Kidney (tissue), 13 donors: ENCODE measurements at regions not wholly inside any gene's neighbourhood (a gene's known extent, or its start where the extent isn't known, plus 50 kb on each side); places are given as distances from the start of the nearest gene placed in this dataset.

Experiments used
- DNase-seq, 5 donors: peaks; one replicate each; pipeline ENCODE4 v3.0.0-alpha.2; 2013 to 2020
- FAIRE-seq: peaks from 2 replicates; lab custom pipeline; 2012; peaks lifted over from hg19 to GRCh38; lab: Jason Lieb, UNC
- H3K27ac ChIP-seq, 2 donors: one replicate each; pipeline ENCODE4 v1.7.0; 2013; ENCODE audit warnings: low read depth in 2 of 2, low read length in 2 of 2, inconsistent platforms in 1 of 2
- H3K27me3 ChIP-seq: one replicate; pipeline ENCODE4 v1.7.1; 2013; ENCODE audit warnings: low read length, inconsistent platforms; ENCODE audit not compliant: control insufficient read depth, insufficient read depth
- H3K36me3 ChIP-seq, 3 donors: one replicate each; pipeline versions ENCODE4 v1.7.0 to v1.7.1; 2013; ENCODE audit warnings: low read length in 3 of 3, control low read depth in 1 of 3, inconsistent platforms in 1 of 3; ENCODE audit not compliant: insufficient read depth in 3 of 3, control insufficient read depth in 2 of 3
- H3K4me1 ChIP-seq, 3 donors: one replicate each; pipeline versions ENCODE4 v1.7.0 to v1.7.1; 2013; ENCODE audit warnings: low read length in 3 of 3, inconsistent platforms in 1 of 3, low read depth in 1 of 3; ENCODE audit not compliant: control insufficient read depth in 2 of 3, insufficient read depth in 2 of 3
- H3K4me3 ChIP-seq, 3 donors: one replicate each; pipeline versions ENCODE4 v1.7.0 to v1.8.1; 2013; ENCODE audit warnings: low read length in 3 of 3, control low read depth in 1 of 3, inconsistent platforms in 1 of 3
- H3K9ac ChIP-seq, 3 donors: one replicate each; pipeline versions ENCODE4 v1.7.0 to v1.7.1; 2013; ENCODE audit warnings: low read length in 3 of 3, control low read depth in 1 of 3, inconsistent platforms in 1 of 3
- H3K9me3 ChIP-seq, 3 donors: one replicate each; pipeline versions ENCODE4 v1.7.0 to v1.7.1; 2013; ENCODE audit warnings: low read length in 3 of 3, control low read depth in 1 of 3, inconsistent platforms in 1 of 3; ENCODE audit not compliant: control insufficient read depth in 2 of 3, insufficient read depth in 1 of 3
- CTCF ChIP-seq: IDR thresholded peaks from 3 replicates; pipeline ENCODE4 v1.5.1; 2012; ENCODE audit warnings: mild to moderate bottlenecking, moderate library complexity, borderline replicate concordance; ENCODE audit not compliant: insufficient read depth; ENCODE audit errors: extremely low read depth
- intact Hi-C: fragments of 100-400 bp; cut with DNase I; formaldehyde crosslinking; loops from one replicate; pipeline ENCODE4 v1.11.1; 2022
- donor health status: control.
- donor health status: control.
- donor health status: control.
- donor health status: control.
- donor health status: control.
- donor health status: DM: yes; HTN: yes; CAD: no.
- donor health status: Normal renal cell carcinoma (clear cell type).

- Histone ChIP-seq H3K36me3 (no peaks in the 10 kb centered on the region), H3K27me3 (no peaks in the 10 kb centered on the region), H3K4me1 (no peaks in the 10 kb centered on the region), H3K9me3 (no peaks in the 10 kb centered on the region), H3K27ac (no peak overlapping the region), H3K9ac (no peak overlapping the region), H3K4me3 (no peak overlapping the region)
- FAIRE-seq (no peak), DNase-seq (no peak)
- no peak for TF ChIP-seq CTCF
- intact Hi-C loops = no loop called here
Measured at GRCh38 chr15:61380270-61380669, 151.2 kb upstream of the RORA start.

- no peaks in the 10 kb centered on the region for H3K4me1 ChIP-seq
- no peak for FAIRE-seq
Measured at GRCh38 chr15:61379005-61379404, 149.9 kb upstream of the RORA start.

GRCh38 chr15:61376961-61377360 lies 147.9 kb upstream of the RORA start:
- no peak for DNase-seq
- no peaks in the 10 kb centered on the region for H3K9me3 ChIP-seq
- H3K9ac ChIP-seq = no peak overlapping the region
- no peak overlapping the region for H3K4me3 ChIP-seq
- intact Hi-C loops = no loop called here
- H3K27ac ChIP-seq = no peak overlapping the region
- H3K36me3 ChIP-seq = no peaks in the 10 kb centered on the region
- TF ChIP-seq CTCF = no peak
- no peaks in the 10 kb centered on the region for H3K27me3 ChIP-seq
- FAIRE-seq = no peak
- no peaks in the 10 kb centered on the region for H3K4me1 ChIP-seq

More at GRCh38 chr15:61379005-61379404, 149.9 kb upstream of the RORA start:
- Histone ChIP-seq H3K4me3 (no peak overlapping the region), H3K27me3 (no peaks in the 10 kb centered on the region), H3K27ac (no peak overlapping the region), H3K9ac (no peak overlapping the region), H3K36me3 (no peaks in the 10 kb centered on the region), H3K9me3 (no peaks in the 10 kb centered on the region)
- intact Hi-C loops = no loop called here
- peak in 1 of 5 donors; percentile 2 for DNase-seq
- TF ChIP-seq CTCF = no peak

- H3K27ac ChIP-seq = no peak overlapping the region
- no peak overlapping the region for H3K4me3 ChIP-seq
- H3K9me3 ChIP-seq = no peaks in the 10 kb centered on the region
- H3K36me3 ChIP-seq = no peaks in the 10 kb centered on the region
- H3K27me3 ChIP-seq = no peaks in the 10 kb centered on the region
- no peak for TF ChIP-seq CTCF
- H3K4me1 ChIP-seq = no peaks in the 10 kb centered on the region
- H3K9ac ChIP-seq = no peak overlapping the region
- DNase-seq = no peak
- intact Hi-C loops = no loop called here
- FAIRE-seq = no peak
Measured at GRCh38 chr15:61376516-61376915, 147.4 kb upstream of the RORA start.
